ENCODE measurements at regions not wholly inside any gene's neighbourhood (a gene's known extent, or its start where the extent isn't known, plus 50 kb on each side); places are given as distances from the start of the nearest gene placed in this dataset.

GRCh38 chr1:186519982-186520381 lies 59.1 kb upstream of the PDC start:
- TF ChIP-seq, protein P1, sequence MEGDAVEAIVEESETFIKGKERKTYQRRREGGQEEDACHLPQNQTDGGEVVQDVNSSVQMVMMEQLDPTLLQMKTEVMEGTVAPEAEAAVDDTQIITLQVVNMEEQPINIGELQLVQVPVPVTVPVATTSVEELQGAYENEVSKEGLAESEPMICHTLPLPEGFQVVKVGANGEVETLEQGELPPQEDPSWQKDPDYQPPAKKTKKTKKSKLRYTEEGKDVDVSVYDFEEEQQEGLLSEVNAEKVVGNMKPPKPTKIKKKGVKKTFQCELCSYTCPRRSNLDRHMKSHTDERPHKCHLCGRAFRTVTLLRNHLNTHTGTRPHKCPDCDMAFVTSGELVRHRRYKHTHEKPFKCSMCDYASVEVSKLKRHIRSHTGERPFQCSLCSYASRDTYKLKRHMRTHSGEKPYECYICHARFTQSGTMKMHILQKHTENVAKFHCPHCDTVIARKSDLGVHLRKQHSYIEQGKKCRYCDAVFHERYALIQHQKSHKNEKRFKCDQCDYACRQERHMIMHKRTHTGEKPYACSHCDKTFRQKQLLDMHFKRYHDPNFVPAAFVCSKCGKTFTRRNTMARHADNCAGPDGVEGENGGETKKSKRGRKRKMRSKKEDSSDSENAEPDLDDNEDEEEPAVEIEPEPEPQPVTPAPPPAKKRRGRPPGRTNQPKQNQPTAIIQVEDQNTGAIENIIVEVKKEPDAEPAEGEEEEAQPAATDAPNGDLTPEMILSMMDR (IDR thresholded peaks at IDR 0.05) = no peak

DNA sequence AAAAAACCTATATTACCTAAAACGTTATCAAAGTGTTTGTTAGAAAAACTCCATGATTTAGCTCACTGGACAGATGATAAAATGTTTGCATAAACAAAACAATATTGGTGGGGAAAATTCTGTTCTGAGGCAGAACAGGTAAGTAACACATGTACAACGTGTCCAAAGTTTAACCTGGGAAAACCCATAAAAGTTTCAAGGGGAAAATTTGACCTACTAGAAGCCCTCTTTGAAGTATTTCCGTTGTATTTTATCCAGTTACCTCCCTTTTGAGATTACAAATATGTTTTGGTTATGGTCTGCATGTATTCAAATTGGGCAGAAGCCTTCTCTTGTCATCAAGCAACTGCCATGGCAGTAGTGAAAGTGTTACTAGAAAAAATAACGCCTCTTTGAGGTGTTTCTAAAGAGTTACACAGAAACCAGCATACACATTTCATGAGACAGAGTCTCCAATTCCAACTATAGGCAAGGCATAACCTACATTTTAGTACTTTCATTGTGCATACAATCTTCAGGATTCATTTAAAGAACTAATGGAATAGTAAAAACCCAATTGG lies 58.0 kb upstream of the PDC start:
- Histone ChIP-seq H3K9me3 (no peaks in the 10 kb centered on the region), H3K27me3 (no peaks in the 10 kb centered on the region), H3K4me1 (no peaks in the 10 kb centered on the region), H3K4me3 (no peak overlapping the region), H3K27ac (no peak overlapping the region), H3K36me3 (no peaks in the 10 kb centered on the region)
- ATAC-seq (no peak), DNase-seq (no peak)
- intact Hi-C loops (cut with DNase I) = no loop called here
- TF ChIP-seq, protein P1 (IDR thresholded peaks at IDR 0.05) = no peak

More at GRCh38 chr1:186519982-186520381, 59.1 kb upstream of the PDC start:
- DNase-seq = no peak
- intact Hi-C loops (cut with DNase I) = no loop called here
- H3K4me1 ChIP-seq = no peaks in the 10 kb centered on the region
- no peaks in the 10 kb centered on the region for H3K36me3 ChIP-seq
- ATAC-seq = no peak
- no peaks in the 10 kb centered on the region for H3K27me3 ChIP-seq
- H3K9me3 ChIP-seq = no peaks in the 10 kb centered on the region
- H3K27ac ChIP-seq = no peak overlapping the region
- H3K4me3 ChIP-seq = no peak overlapping the region

- Histone ChIP-seq H3K4me1 (no peaks in the 10 kb centered on the region), H3K4me3 (no peak overlapping the region), H3K27ac (no peak overlapping the region), H3K9me3 (no peaks in the 10 kb centered on the region), H3K27me3 (no peaks in the 10 kb centered on the region), H3K36me3 (no peaks in the 10 kb centered on the region)
- TF ChIP-seq, protein P1 (IDR thresholded peaks at IDR 0.05) = no peak
- ATAC-seq (no peak), DNase-seq (no peak)
- intact Hi-C loops (cut with DNase I) = no loop called here
Observed at GRCh38 chr1:186518395-186518794, 57.5 kb upstream of the PDC start.

- Histone ChIP-seq H3K4me3 (no peak overlapping the region), H3K4me1 (no peaks in the 10 kb centered on the region), H3K27ac (no peak overlapping the region), H3K36me3 (no peaks in the 10 kb centered on the region), H3K27me3 (no peaks in the 10 kb centered on the region), H3K9me3 (no peaks in the 10 kb centered on the region)
- TF ChIP-seq, protein P1 (IDR thresholded peaks at IDR 0.05) = no peak
- DNase-seq (no peak), ATAC-seq (no peak)
- intact Hi-C loops (cut with DNase I) = no loop called here
Observed at GRCh38 chr1:186514367-186514766, 53.5 kb upstream of the PDC start.

DNA sequence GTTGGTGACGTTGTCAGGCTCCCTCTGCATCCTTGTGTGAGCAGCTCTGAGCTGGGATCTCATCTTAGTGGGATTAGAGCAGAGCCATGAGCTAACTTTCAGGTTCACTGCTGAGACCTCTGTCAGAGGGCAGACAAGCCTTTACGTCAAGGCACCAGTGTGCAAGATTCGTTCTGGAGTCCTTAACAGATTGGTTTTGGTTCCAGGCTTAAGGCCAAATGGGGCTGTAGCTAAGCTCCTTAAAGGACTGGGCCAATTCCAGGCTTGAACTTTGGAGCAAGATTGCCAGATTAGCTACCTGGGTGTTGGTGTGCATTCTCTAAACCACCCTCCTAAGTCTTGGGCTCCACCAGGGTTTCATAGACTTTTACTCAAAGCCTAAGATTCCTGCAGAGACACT lies 52.6 kb upstream of the PDC start:
- no peaks in the 10 kb centered on the region for H3K4me1 ChIP-seq
- DNase-seq (no peak), ATAC-seq (no peak)
- no peak overlapping the region for H3K4me3 ChIP-seq
- no peak overlapping the region for H3K27ac ChIP-seq
- intact Hi-C loops (cut with DNase I) = no loop called here
- H3K27me3 ChIP-seq = no peaks in the 10 kb centered on the region
- no peaks in the 10 kb centered on the region for H3K36me3 ChIP-seq
- no peaks in the 10 kb centered on the region for H3K9me3 ChIP-seq
- TF ChIP-seq, protein P1 (IDR thresholded peaks at IDR 0.05) = no peak

All from upper lobe of right lung (tissue), 1 donor.